Left colon (tissue), 2 donors: ENCODE measurements at regions not wholly inside any gene's neighbourhood (a gene's known extent, or its start where the extent isn't known, plus 50 kb on each side); places are given as distances from the start of the nearest gene placed in this dataset.
"Not testable (repeated sequence)": the region's sequence is repeated elsewhere in the genome, so short reads cannot be mapped to it uniquely, and the experiment has no call there.

Experiments used
- ATAC-seq: fragments of 200-7000 bp; cut with Tn5 transposase; one replicate; pipeline ENCODE4 v1.9.1; 2020; ENCODE audit warnings: mild to moderate bottlenecking, moderate library complexity
- DNase-seq, 2 donors: peaks; one replicate each; pipeline ENCODE4 v3.0.0-alpha.2; 2020
- intact Hi-C, 2 donors: fragments of 100-400 bp; cut with DNase I in 1 of 2; cut with micrococcal nuclease in 1 of 2; formaldehyde crosslinking; loops; one replicate each; pipeline versions ENCODE4 v1.11.2 to v1.14.0; 2022; cut with DNase I, micrococcal nuclease
- donor health status: DM: no; HTN: no; CAD: no.
- donor health status: DM: yes; HTN: yes; CAD: no.

DNA sequence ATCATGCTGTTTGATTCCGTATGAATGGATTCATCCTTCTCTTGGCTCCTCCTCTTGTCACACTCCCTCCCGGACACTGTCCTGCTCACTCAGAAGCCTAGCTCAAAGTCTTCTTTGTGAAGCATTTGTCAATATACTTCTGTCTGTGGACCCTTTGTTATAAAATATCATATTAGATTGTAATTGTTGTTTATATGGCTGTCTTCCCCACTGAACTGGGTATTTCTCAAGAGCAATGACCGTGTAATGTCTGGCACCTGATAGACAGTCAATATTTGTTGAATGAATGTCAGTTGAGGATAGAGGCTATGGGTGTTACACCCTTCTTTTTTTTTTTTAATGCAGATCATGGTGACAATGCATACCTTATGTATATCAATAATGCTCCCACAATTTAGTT lies 335.3 kb downstream of the SOX4 start:
- intact Hi-C loops = no loop called here
- peak; percentile 89 for ATAC-seq
- no peak for DNase-seq

DNA sequence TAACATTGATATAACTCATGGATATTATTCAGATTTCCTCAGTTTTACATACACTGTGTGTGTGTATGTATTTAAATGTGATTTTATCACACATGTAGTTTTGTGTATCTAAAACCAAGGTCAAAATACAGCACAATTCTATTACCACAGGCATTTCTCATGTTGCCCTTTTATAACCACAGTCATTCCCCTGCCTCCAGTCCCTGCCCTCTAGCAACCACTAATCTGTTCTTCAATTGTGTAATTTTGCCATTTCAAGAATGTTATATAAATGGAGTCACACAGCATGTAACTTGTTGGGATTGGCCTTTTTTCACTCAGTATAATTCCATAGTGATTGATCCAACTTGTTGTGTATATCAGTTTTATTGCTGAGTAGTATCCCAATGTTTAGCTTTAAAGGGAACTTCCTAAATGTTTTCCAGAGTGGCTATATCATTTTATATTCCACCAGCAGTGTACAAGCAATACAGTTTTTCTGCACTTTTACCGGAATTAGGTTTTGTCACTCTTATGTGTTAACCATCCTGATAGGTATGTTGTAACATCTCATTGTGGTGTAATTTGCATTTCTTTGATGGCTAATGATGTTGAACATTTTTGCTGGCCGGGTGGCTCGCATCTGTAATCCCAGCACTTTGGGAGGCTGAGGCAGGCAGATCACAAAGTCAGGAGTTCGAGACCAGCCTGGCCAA lies 338.2 kb downstream of the SOX4 start:
- DNase-seq = no peak
- intact Hi-C loops = loop anchor here in 1 of 2 donors (10.0 kb wide), 1 partner anchor 1367 kb away; no protein-coding TSS in a partner anchor
- ATAC-seq = no peak

GRCh38 chr6:21933351-21933750 lies 339.8 kb downstream of the SOX4 start:
- intact Hi-C loops = loop anchor here in 1 of 2 donors (10.0 kb wide), 1 partner anchor 1369 kb away; no protein-coding TSS in a partner anchor

DNA sequence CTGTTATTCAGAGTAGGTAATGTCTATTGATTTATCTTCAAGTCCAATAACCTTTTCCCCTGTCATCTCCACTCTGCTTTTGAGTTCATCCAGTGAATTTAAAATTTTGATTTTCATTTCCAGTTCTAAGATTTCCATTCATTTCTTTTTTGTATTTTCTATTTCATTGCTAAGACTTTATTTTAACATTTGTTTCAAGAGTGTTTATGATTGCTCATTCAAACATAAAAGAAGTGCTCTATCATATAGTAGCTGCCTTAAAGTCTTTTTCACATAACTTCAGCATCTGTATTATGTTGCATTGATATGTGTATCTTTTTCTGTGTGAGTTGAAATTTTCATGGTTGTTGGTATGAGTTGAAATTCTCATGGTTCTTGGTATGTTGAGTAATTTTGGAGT lies 341.6 kb downstream of the SOX4 start:
- no peak for ATAC-seq
- intact Hi-C loops = loop anchor here in 1 of 2 donors (10.0 kb wide), 1 partner anchor 1370 kb away; no protein-coding TSS in a partner anchor
- DNase-seq = no peak

More at GRCh38 chr6:21933351-21933750, 339.8 kb downstream of the SOX4 start:
- no peak for ATAC-seq
- no peak for DNase-seq

DNA sequence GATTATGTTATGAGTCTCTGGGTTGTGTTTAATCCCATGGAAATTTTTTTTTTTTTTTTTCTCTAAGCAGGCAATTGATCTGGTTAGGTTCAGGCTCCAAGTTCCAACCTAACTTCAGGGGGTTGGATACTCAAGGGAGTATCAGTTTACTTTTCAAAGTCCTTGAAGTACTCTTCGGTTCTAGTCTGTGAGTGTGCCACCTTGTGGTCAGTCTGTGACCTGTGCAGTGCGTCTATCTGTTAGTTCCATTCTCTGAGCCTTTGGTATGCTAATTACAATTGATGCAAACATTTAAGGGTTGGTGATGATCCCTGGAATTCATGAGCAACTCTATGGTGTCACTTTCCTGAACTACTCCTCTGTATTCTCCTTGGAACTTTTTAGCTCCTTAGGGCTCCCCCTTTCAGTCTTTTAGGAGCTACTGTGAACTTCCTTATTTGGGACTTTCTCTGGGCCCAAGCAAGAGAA lies 342.0 kb downstream of the SOX4 start:
- DNase-seq = peak in 1 of 2 donors; percentile 49
- ATAC-seq = peak; percentile 83
- intact Hi-C loops = loop anchor here in 1 of 2 donors (10.0 kb wide), 1 partner anchor 1371 kb away; no protein-coding TSS in a partner anchor

GRCh38 chr6:21937466-21937865 lies 343.9 kb downstream of the SOX4 start:
- DNase-seq (no peak), ATAC-seq (no peak)
- intact Hi-C loops = loop anchor here in 1 of 2 donors (10.0 kb wide), 1 partner anchor 1373 kb away; no protein-coding TSS in a partner anchor

- intact Hi-C loops = loop anchor here in 1 of 2 donors (10.0 kb wide), 1 partner anchor 1374 kb away; no protein-coding TSS in a partner anchor
- not testable (repeated sequence) for DNase-seq, ATAC-seq
Measured at GRCh38 chr6:21939066-21939465, 345.5 kb downstream of the SOX4 start.

DNA sequence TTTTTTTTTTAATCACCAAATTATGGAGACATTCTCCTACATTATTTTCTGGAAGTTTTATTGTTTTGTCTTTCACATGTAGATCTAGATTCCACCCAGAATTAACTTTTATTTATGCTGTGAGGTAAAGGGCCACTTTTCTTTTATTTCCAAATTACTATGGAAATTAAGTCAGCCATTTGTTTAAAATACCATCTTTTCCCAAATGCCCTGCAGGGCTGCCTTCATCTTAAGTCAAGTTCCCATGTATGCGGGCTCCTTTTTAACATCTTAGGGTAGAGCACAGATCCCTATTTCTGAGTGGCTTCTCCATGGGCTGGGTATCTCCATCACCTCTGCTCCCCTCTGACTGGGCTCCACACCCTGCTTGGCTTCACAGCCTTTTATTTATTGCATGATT lies 348.4 kb downstream of the SOX4 start:
- DNase-seq (no peak), ATAC-seq (no peak)
- intact Hi-C loops = no loop called here

GRCh38 chr6:21942897-21943296 lies 349.3 kb downstream of the SOX4 start:
- intact Hi-C loops = no loop called here
- DNase-seq (no peak), ATAC-seq (no peak)

GRCh38 chr6:21946298-21946783 lies 350.5 kb downstream of the PRL start:
- ATAC-seq (no peak), DNase-seq (no peak)
- intact Hi-C loops = no loop called here

- ATAC-seq, DNase-seq, intact Hi-C loops: not testable (repeated sequence)
Measured at GRCh38 chr6:21947227-21947626, 349.6 kb downstream of the PRL start.

GRCh38 chr6:21947731-21948386 lies 349.0 kb downstream of the PRL start:
- DNase-seq = no peak
- ATAC-seq = no peak
- intact Hi-C loops = no loop called here

- intact Hi-C loops = no loop called here
- DNase-seq (no peak), ATAC-seq (peak; percentile 18)
Measured at GRCh38 chr6:21949211-21949801, 347.5 kb downstream of the PRL start.

DNA sequence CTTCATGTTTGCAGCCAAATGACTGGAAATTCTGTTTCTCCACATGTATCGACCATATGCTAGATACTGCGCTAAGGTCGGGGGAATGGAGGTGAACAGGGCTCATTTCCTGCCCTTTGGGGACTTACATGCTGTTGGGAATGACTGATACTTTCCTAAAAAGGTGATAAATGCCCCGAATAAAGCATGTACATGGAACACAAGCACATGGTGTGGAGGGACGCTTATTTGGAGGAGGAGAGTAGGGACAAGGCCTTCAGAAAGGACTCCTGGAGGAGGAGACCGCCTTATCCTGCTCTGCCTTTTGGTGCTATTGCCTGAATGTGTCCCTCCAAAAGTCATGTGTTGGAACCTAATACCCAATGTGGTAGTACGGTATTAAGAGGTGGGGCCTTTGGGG lies 344.5 kb downstream of the PRL start:
- no peak for ATAC-seq
- DNase-seq = no peak

GRCh38 chr6:21953831-21954801 lies 342.7 kb downstream of the PRL start:
- ATAC-seq = peak; percentile 88
- intact Hi-C loops = no loop called here

More for the DNA sequence above, 344.5 kb downstream of the PRL start:
- intact Hi-C loops = no loop called here

GRCh38 chr6:21955053-21955595 lies 341.7 kb downstream of the PRL start:
- no peak for ATAC-seq

More at GRCh38 chr6:21953831-21954801, 342.7 kb downstream of the PRL start:
- DNase-seq = peak; percentile 52 to 62

GRCh38 chr6:21955951-21956350 lies 340.9 kb downstream of the PRL start:
- intact Hi-C loops = no loop called here
- DNase-seq = no peak
- ATAC-seq = no peak

More at GRCh38 chr6:21955053-21955595, 341.7 kb downstream of the PRL start:
- intact Hi-C loops = no loop called here
- DNase-seq = no peak

DNA sequence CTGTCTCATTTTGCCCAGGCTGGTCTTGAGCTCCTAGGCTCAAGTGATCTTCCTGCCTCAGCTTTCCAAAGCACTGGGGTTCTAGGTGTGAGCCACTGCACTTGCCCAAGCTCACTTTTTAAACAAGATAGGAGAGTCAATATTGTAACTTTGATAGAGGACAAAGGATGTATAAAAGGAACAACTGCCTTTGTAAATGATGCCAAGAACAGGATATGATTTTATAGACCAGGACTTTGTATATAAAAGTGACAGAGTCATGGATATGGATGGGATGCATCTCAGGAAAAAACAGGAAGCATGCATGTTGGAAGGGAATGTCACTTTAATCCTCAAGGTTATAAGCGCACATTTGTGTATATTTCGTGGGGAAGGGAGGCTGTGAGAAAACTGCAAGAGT lies 338.4 kb downstream of the PRL start:
- DNase-seq = no peak
- intact Hi-C loops = no loop called here
- peak; percentile 57 for ATAC-seq
